ENCODE measurements at regions not wholly inside any gene's neighbourhood (a gene's known extent, or its start where the extent isn't known, plus 50 kb on each side); places are given as distances from the start of the nearest gene placed in this dataset.

DNA sequence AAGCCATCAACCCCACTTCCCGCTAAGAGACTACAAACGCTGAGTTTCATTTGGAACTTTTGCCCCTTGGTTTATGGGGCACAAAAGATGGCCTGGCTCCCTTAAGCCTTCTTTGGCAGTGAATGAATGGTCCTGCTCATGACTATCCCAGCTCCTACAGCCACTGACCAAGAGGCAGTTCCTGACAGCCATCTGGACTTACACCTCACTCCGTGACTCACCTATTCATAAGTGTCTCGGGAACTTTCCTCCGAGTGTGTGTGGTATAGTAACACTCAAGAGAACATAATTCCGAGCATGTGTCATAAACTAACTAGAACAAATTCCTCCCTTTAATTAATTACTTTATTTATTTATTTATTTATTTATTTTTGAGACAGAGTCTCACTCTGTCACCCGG is 51.9 kb upstream of the NUDT4 start:
- Mint-ChIP-seq H3K4me1 (no peaks in the 10 kb centered on the region), H3K27me3 (ENCODE audit: low read depth) (no peaks in the 10 kb centered on the region), H3K4me3 (no peak overlapping the region), H3K36me3 (ENCODE audit: low read depth) (no peaks in the 10 kb centered on the region), H3K9me3 (no peaks in the 10 kb centered on the region), H3K27ac (no peak overlapping the region)
- TF ChIP-seq, protein P1, sequence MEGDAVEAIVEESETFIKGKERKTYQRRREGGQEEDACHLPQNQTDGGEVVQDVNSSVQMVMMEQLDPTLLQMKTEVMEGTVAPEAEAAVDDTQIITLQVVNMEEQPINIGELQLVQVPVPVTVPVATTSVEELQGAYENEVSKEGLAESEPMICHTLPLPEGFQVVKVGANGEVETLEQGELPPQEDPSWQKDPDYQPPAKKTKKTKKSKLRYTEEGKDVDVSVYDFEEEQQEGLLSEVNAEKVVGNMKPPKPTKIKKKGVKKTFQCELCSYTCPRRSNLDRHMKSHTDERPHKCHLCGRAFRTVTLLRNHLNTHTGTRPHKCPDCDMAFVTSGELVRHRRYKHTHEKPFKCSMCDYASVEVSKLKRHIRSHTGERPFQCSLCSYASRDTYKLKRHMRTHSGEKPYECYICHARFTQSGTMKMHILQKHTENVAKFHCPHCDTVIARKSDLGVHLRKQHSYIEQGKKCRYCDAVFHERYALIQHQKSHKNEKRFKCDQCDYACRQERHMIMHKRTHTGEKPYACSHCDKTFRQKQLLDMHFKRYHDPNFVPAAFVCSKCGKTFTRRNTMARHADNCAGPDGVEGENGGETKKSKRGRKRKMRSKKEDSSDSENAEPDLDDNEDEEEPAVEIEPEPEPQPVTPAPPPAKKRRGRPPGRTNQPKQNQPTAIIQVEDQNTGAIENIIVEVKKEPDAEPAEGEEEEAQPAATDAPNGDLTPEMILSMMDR (IDR thresholded peaks at IDR 0.05; ENCODE audit: unreplicated experiment in 3 of 3), result no peak

All from nephron (organoid).